GM19240 (cell line): ENCODE measurements at regions not wholly inside any gene's neighbourhood (a gene's known extent, or its start where the extent isn't known, plus 50 kb on each side); places are given as distances from the start of the nearest gene placed in this dataset.

ENCODE experiments used
- DNase-seq: peaks from one replicate; pipeline ENCODE4 v3.0.0; 2011; ENCODE audit warnings: low spot score; ENCODE audit not compliant: insufficient read length

- DNase-seq = no peak
Measured at GRCh38 chr6:154885214-154885613, 109.9 kb upstream of the TIAM2 start.

GRCh38 chr6:154886016-154886415, 109.1 kb upstream of the TIAM2 start:
- DNase-seq = no peak

GRCh38 chr6:154886471-154886870, 108.6 kb upstream of the TIAM2 start:
- no peak for DNase-seq

- no peak for DNase-seq
Measured at GRCh38 chr6:154887051-154887450, 108.1 kb upstream of the TIAM2 start.

- DNase-seq = no peak
Measured at GRCh38 chr6:154888421-154889295, 106.5 kb upstream of the TIAM2 start.

GRCh38 chr6:154890874-154891273, 104.2 kb upstream of the TIAM2 start:
- DNase-seq = no peak

- DNase-seq = no peak
Measured at GRCh38 chr6:154891901-154892300, 103.2 kb upstream of the TIAM2 start.

GRCh38 chr6:154893917-154894316, 101.2 kb upstream of the TIAM2 start:
- no peak for DNase-seq

- DNase-seq = no peak
Measured at GRCh38 chr6:154894902-154895301, 100.2 kb upstream of the TIAM2 start.

GRCh38 chr6:154895841-154896240, 99.3 kb upstream of the TIAM2 start:
- DNase-seq = no peak

- no peak for DNase-seq
Measured at GRCh38 chr6:154898821-154899220, 96.3 kb upstream of the TIAM2 start.

GRCh38 chr6:154899824-154900463, 95.2 kb upstream of the TIAM2 start:
- no peak for DNase-seq

GRCh38 chr6:154901876-154902552, 93.1 kb upstream of the TIAM2 start:
- DNase-seq = no peak

- no peak for DNase-seq
Measured at GRCh38 chr6:154907291-154907690, 87.8 kb upstream of the TIAM2 start.

GRCh38 chr6:154908723-154909122, 86.4 kb upstream of the TIAM2 start:
- no peak for DNase-seq

GRCh38 chr6:154909311-154909710, 85.8 kb upstream of the TIAM2 start:
- DNase-seq = no peak

- no peak for DNase-seq
Measured at GRCh38 chr6:154909821-154910220, 85.3 kb upstream of the TIAM2 start.

GRCh38 chr6:154914288-154914687, 80.8 kb upstream of the TIAM2 start:
- no peak for DNase-seq

GRCh38 chr6:154916857-154917256, 78.3 kb upstream of the TIAM2 start:
- DNase-seq = no peak

GRCh38 chr6:154917941-154918340, 77.2 kb upstream of the TIAM2 start:
- no peak for DNase-seq

- DNase-seq = no peak
Measured at GRCh38 chr6:154919806-154920205, 75.3 kb upstream of the TIAM2 start.

- DNase-seq = no peak
Measured at GRCh38 chr6:154920495-154921200, 74.5 kb upstream of the TIAM2 start.
